ENCODE measurements at regions not wholly inside any gene's neighbourhood (a gene's known extent, or its start where the extent isn't known, plus 50 kb on each side); places are given as distances from the start of the nearest gene placed in this dataset.
A peak's percentile ranks its signal among the peaks of the same experiment; 100 is the strongest.
"Not testable (repeated sequence)": the region's sequence is repeated elsewhere in the genome, so short reads cannot be mapped to it uniquely, and the experiment has no call there.

GRCh38 chr2:75432761-75433361, 127.9 kb downstream of the EVA1A start:
- peak overlapping the region; percentile 54 for H2AFZ ChIP-seq (replicated peaks)
- peaks cover 5% of the 10 kb centered on the region for H3K27me3 Mint-ChIP-seq (ENCODE audit: insufficient read depth, low read depth)
- peaks cover 25% of the 10 kb centered on the region for H3K4me1 Mint-ChIP-seq

GRCh38 chr2:75431763-75432162, 129.0 kb downstream of the EVA1A start:
- H3K9ac ChIP-seq: no peak overlapping the region
- H3K4me3 Mint-ChIP-seq: no peak overlapping the region
- peaks cover 42% of the 10 kb centered on the region for H3K4me1 ChIP-seq
- H3K4me1 Mint-ChIP-seq: peaks cover 25% of the 10 kb centered on the region
- H3F3A ChIP-seq (ENCODE audit: low read depth): peaks cover 21% of the 10 kb centered on the region
- no peak overlapping the region for H3K4me3 ChIP-seq
- no peaks in the 10 kb centered on the region for H3K9me3 ChIP-seq (ENCODE audit: low read depth)
- no peak for TF ChIP-seq EZH2phosphoT487 (IDR thresholded peaks at IDR 0.05)
- TF ChIP-seq EZH2 (IDR thresholded peaks at IDR 0.05): no peak
- TF ChIP-seq, protein P1, sequence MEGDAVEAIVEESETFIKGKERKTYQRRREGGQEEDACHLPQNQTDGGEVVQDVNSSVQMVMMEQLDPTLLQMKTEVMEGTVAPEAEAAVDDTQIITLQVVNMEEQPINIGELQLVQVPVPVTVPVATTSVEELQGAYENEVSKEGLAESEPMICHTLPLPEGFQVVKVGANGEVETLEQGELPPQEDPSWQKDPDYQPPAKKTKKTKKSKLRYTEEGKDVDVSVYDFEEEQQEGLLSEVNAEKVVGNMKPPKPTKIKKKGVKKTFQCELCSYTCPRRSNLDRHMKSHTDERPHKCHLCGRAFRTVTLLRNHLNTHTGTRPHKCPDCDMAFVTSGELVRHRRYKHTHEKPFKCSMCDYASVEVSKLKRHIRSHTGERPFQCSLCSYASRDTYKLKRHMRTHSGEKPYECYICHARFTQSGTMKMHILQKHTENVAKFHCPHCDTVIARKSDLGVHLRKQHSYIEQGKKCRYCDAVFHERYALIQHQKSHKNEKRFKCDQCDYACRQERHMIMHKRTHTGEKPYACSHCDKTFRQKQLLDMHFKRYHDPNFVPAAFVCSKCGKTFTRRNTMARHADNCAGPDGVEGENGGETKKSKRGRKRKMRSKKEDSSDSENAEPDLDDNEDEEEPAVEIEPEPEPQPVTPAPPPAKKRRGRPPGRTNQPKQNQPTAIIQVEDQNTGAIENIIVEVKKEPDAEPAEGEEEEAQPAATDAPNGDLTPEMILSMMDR (IDR thresholded peaks at IDR 0.05): no peak
- peaks cover 6% of the 10 kb centered on the region for H3K9me3 Mint-ChIP-seq
- DNase-seq (ENCODE audit: low spot score): no peak
- no peak overlapping the region for H3K27ac ChIP-seq
- no peaks in the 10 kb centered on the region for H4K20me1 ChIP-seq (ENCODE audit: low read depth)
- no peaks in the 10 kb centered on the region for H3K79me2 ChIP-seq (ENCODE audit: low read depth)
- peaks cover 5% of the 10 kb centered on the region for H3K27me3 Mint-ChIP-seq (ENCODE audit: insufficient read depth, low read depth)
- H2AFZ ChIP-seq (replicated peaks): peak overlapping the region; percentile 20
- no peak overlapping the region for H3K27ac Mint-ChIP-seq
- H3K36me3 ChIP-seq: no peaks in the 10 kb centered on the region
- no peaks in the 10 kb centered on the region for H3K27me3 ChIP-seq
- H3K36me3 Mint-ChIP-seq: no peaks in the 10 kb centered on the region
- peak overlapping the region; percentile 35 for H3K4me2 ChIP-seq

More at GRCh38 chr2:75432761-75433361, 127.9 kb downstream of the EVA1A start:
- Histone ChIP-seq H3K36me3 (no peaks in the 10 kb centered on the region), H4K20me1 (ENCODE audit: low read depth) (no peaks in the 10 kb centered on the region), H3K4me3 (no peak overlapping the region), H3K27me3 (no peaks in the 10 kb centered on the region), H3K4me2 (peak overlapping the region; percentile 43), H3K4me1 (peaks cover 42% of the 10 kb centered on the region), H3F3A (ENCODE audit: low read depth) (peaks cover 21% of the 10 kb centered on the region), H3K79me2 (ENCODE audit: low read depth) (no peaks in the 10 kb centered on the region), H3K9me3 (ENCODE audit: low read depth) (no peaks in the 10 kb centered on the region), H3K9ac (no peak overlapping the region), H3K27ac (peak overlapping the region; percentile 14)
- Mint-ChIP-seq H3K36me3 (no peaks in the 10 kb centered on the region), H3K4me3 (no peak overlapping the region), H3K27ac (peak overlapping the region; percentile 90), H3K9me3 (peaks cover 6% of the 10 kb centered on the region)
- no peak for TF ChIP-seq EZH2 (IDR thresholded peaks at IDR 0.05)
- TF ChIP-seq, protein P1 (IDR thresholded peaks at IDR 0.05): no peak
- no peak for TF ChIP-seq EZH2phosphoT487 (IDR thresholded peaks at IDR 0.05)
- DNase-seq (ENCODE audit: low spot score): peak; percentile 75

DNA sequence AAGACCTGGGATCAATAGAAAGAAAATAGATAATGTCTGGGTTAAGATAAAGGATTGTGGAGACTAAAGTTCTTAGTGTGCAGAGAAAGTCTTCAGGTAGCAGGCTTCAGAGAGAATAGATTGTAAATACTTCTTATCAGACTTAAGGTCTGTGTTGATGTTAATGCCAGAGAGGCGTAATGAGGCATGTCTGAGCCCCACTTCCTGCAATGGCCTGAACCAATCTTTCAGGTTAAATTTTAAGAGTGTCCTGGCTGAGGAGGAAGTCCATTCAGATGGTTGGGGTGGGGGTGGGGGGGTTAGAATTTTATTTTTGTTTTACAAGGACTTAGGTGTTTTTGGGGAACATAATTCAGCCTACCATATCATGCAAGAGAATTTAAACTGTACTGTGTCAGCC, 129.5 kb downstream of the EVA1A start:
- H3K36me3 ChIP-seq: no peaks in the 10 kb centered on the region

GRCh38 chr2:75430449-75430848, 130.3 kb downstream of the EVA1A start:
- H2AFZ ChIP-seq (replicated peaks); H3K9me3 Mint-ChIP-seq; H3K27me3 ChIP-seq; H4K20me1 ChIP-seq (ENCODE audit: low read depth); H3K36me3 Mint-ChIP-seq; H3K79me2 ChIP-seq (ENCODE audit: low read depth); DNase-seq (ENCODE audit: low spot score); H3K9me3 ChIP-seq (ENCODE audit: low read depth); H3K36me3 ChIP-seq; H3K27me3 Mint-ChIP-seq (ENCODE audit: insufficient read depth, low read depth); H3K27ac ChIP-seq; H3K4me3 Mint-ChIP-seq; H3K4me2 ChIP-seq; H3K27ac Mint-ChIP-seq; H3K4me3 ChIP-seq; H3K9ac ChIP-seq: not testable (repeated sequence)
- peaks cover 25% of the 10 kb centered on the region for H3K4me1 Mint-ChIP-seq
- Histone ChIP-seq H3K4me1 (peaks cover 42% of the 10 kb centered on the region), H3F3A (ENCODE audit: low read depth) (peaks cover 21% of the 10 kb centered on the region)

More for the DNA sequence above, 129.5 kb downstream of the EVA1A start:
- peaks cover 25% of the 10 kb centered on the region for H3K4me1 Mint-ChIP-seq
- DNase-seq (ENCODE audit: low spot score): no peak
- H3K4me2 ChIP-seq: peak overlapping the region; percentile 42
- peak overlapping the region; percentile 20 for H2AFZ ChIP-seq (replicated peaks)
- H3K9me3 Mint-ChIP-seq: peaks cover 6% of the 10 kb centered on the region
- H4K20me1 ChIP-seq (ENCODE audit: low read depth): no peaks in the 10 kb centered on the region
- H3K36me3 Mint-ChIP-seq: no peaks in the 10 kb centered on the region
- H3K27ac ChIP-seq: no peak overlapping the region
- TF ChIP-seq EZH2 (IDR thresholded peaks at IDR 0.05) (no peak), EZH2phosphoT487 (IDR thresholded peaks at IDR 0.05) (no peak)
- TF ChIP-seq, protein P1 (IDR thresholded peaks at IDR 0.05): no peak
- no peak overlapping the region for H3K4me3 Mint-ChIP-seq
- H3K27me3 ChIP-seq: no peaks in the 10 kb centered on the region
- H3F3A ChIP-seq (ENCODE audit: low read depth): peaks cover 21% of the 10 kb centered on the region
- no peak overlapping the region for H3K9ac ChIP-seq
- H3K27me3 Mint-ChIP-seq (ENCODE audit: insufficient read depth, low read depth): peaks cover 5% of the 10 kb centered on the region
- peaks cover 42% of the 10 kb centered on the region for H3K4me1 ChIP-seq
- H3K4me3 ChIP-seq: no peak overlapping the region
- no peaks in the 10 kb centered on the region for H3K79me2 ChIP-seq (ENCODE audit: low read depth)
- no peaks in the 10 kb centered on the region for H3K9me3 ChIP-seq (ENCODE audit: low read depth)
- no peak overlapping the region for H3K27ac Mint-ChIP-seq

Measured in neural progenitor cell (in vitro differentiated cells).